Omental fat pad (tissue), 3 donors: ENCODE measurements at regions not wholly inside any gene's neighbourhood (a gene's known extent, or its start where the extent isn't known, plus 50 kb on each side); places are given as distances from the start of the nearest gene placed in this dataset.
"Not testable (repeated sequence)": the region's sequence is repeated elsewhere in the genome, so short reads cannot be mapped to it uniquely, and the experiment has no call there.

ENCODE experiments used
- ATAC-seq: fragments of 150-250 bp; one replicate; pipeline ENCODE4 v1.9.1; 2016; ENCODE audit warnings: mild to moderate bottlenecking, moderate library complexity; ENCODE audit not compliant: low FRiP score
- DNase-seq: peaks from one replicate; pipeline ENCODE4 v3.0.0-alpha.2; 2019; ENCODE audit warnings: low spot score
- TF ChIP-seq, protein P1 (sequence below), 3 donors: fragments of 450-650 bp; IDR thresholded peaks; one replicate each; pipeline ENCODE4 v1.5.1; 2016 to 2017; ENCODE audit warnings: antibody characterized with exemption in 3 of 3, mild to moderate bottlenecking in 3 of 3, moderate library complexity in 2 of 3

DNA sequence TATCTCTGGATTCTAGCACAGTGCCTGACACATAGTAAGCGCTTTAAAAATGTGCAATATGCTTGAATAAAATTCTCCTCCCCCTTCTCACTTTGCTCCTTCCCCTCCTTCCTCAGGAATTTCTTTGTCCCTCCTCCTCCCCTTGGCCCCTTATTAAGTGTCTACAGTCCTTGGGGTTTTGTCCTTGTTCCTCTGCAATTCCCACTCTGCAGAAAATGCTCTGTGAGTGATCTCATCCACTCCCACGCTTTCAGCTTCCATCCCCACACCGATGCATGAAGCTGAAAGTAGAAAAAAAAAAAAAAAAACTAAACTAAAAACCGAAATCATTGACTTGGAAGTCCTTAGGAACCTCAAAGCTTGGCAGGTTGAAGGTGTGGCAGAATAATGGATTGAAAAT lies 273.6 kb downstream of the RRAGC start:
- TF ChIP-seq, protein P1, sequence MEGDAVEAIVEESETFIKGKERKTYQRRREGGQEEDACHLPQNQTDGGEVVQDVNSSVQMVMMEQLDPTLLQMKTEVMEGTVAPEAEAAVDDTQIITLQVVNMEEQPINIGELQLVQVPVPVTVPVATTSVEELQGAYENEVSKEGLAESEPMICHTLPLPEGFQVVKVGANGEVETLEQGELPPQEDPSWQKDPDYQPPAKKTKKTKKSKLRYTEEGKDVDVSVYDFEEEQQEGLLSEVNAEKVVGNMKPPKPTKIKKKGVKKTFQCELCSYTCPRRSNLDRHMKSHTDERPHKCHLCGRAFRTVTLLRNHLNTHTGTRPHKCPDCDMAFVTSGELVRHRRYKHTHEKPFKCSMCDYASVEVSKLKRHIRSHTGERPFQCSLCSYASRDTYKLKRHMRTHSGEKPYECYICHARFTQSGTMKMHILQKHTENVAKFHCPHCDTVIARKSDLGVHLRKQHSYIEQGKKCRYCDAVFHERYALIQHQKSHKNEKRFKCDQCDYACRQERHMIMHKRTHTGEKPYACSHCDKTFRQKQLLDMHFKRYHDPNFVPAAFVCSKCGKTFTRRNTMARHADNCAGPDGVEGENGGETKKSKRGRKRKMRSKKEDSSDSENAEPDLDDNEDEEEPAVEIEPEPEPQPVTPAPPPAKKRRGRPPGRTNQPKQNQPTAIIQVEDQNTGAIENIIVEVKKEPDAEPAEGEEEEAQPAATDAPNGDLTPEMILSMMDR (IDR thresholded peaks at IDR 0.05): no peak
- ATAC-seq: no peak
- DNase-seq: no peak

DNA sequence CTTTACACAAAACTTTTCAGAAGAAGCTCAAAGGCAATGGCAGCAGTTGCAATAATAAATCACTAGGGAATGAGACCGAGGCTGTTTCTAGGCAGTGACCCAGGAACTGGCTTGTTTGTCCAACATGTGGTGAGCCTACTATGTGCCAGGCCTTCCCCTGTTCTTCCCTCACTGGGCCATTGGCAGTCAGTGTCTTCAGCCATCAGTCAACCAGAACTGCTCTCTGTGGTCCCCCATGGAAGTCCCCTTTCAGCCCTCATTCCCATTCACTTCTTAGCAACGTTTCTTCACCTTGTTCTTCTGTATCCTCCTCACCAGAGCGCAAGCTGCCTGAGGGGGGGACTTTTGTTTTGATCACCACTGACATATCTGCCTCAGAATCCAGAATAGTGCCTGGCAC lies 274.1 kb downstream of the RRAGC start:
- DNase-seq (no peak), ATAC-seq (no peak)
- TF ChIP-seq, protein P1 (IDR thresholded peaks at IDR 0.05): no peak

DNA sequence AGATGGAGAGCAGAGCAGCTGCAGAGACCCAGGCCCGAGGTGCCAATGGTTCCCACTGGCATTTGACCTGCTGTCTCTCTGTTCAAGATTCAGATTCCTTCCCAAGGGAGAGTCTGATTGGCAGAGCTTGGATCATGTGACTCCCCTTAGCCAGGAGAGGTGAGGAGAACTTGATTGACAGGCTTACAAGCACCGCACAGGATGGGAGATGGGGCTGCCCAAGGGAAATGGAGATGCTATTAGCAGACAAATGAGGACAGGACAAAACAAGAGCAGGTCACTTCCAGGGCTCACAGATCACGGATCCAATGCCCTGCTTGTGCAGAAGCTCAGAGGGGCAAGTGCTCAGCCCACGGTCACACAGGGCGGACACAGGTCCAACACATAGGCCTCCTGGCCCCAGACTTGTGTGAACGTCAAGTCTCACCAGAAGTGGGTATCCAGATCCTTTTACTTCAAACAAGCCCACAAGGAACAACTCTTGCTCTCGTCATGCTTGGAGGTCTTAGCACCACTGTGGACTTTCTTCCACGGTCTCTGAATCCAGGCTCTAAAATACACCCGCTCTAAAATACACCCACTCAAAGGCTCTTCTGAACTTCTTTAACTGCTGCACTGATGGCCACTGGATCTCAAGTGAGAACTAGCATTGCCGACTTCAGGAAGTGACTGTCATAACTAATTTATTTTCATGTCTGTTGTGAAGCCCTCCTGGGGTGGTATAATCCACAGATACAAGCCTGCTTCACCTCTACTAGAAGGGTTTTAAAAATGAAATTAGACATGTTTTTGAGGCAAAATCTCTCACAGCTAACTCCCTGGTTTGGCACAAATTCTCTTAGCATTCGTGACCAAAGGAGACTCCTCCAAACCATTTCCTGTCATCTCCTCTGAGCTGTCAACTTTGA lies 274.9 kb downstream of the RRAGC start:
- ATAC-seq (no peak), DNase-seq (no peak)
- TF ChIP-seq, protein P1 (IDR thresholded peaks at IDR 0.05): no peak

DNA sequence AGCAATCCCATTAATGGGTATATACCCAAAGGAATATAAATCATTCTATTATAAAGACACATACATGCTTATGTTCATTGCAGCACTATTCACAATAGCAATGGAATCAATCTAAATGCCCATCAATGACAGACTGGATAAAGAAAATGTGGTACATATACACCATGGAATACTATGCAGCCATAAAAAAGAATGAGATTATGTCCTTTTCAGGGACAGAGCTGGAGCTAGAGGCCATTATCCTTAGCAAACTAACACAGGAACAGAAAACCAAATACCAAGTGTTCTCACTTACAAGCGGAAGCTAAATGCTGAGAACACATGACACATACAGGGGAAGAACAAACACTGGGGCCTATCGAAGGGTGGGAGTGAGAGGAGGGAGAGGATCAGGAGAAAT lies 276.3 kb downstream of the RRAGC start:
- DNase-seq, ATAC-seq: not testable (repeated sequence)

DNA sequence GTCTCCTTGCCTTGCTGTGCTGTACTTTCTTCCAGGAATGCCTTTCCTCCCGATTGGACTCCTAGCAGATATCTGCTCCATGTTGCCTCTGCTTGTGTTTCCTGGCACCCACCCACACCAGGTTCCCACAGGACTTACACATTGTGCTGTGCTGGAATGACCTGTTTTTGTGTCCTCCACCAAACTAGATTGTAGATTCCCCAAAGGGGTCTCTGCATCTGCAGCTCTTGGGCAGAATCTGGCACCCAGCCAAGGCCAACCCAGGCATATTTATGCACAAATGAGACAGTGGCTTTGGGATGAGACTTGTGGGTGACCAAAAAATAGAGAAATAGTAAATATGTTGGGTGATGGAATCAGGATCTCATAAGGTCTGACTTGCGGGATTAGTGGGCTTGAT lies 278.2 kb downstream of the RRAGC start:
- TF ChIP-seq, protein P1 (IDR thresholded peaks at IDR 0.05): no peak
- DNase-seq: no peak
- no peak for ATAC-seq

DNA sequence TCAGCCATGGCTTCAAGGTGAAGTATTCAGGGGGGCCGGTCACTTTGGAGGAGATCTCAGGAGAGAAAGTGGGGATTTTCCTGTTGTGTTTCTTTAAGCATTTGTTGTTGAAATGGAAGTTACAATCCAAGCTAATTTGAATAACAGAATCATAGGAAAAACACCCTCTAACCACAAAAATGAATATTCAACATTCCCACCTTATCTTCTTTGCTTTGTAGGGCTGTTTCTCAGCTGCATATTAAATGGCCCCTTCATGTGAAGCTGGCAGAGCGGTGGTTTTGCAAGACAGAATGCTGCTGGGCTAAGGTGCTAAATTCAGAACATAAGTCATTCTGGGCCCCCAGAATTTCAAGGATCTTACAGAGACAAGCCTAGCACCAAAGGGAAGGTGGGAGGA lies 279.0 kb downstream of the RRAGC start:
- no peak for ATAC-seq
- DNase-seq: no peak
- TF ChIP-seq, protein P1 (IDR thresholded peaks at IDR 0.05): no peak

DNA sequence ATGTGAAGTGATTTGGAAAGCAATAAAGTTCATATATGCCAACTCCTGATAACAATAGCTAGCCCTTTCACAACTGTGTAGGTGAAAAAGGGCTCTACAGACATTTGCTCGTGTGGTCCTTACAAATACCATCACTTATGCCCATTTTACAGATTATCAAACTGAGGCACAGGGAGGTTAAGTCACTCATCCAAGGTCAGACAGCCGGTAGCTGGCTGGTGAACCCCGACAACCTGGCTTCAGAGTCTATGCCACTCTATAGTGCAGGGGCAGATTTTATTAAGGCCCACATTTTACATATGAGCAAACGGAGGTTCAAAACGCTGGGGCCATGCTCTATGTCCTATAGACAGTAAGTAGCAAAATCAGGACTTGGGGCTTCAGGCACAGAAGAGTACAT lies 280.5 kb downstream of the RRAGC start:
- DNase-seq (no peak), ATAC-seq (no peak)
- TF ChIP-seq, protein P1 (IDR thresholded peaks at IDR 0.05): no peak
